Breast epithelium (tissue), 4 donors: ENCODE measurements at regions not wholly inside any gene's neighbourhood (a gene's known extent, or its start where the extent isn't known, plus 50 kb on each side); places are given as distances from the start of the nearest gene placed in this dataset.

Experiments used
- DNase-seq, 2 donors: peaks; one replicate each; pipeline ENCODE4 v3.0.0-alpha.2; 2019; ENCODE audit warnings: low spot score in 2 of 2
- H3K27ac ChIP-seq, 2 donors: fragments of 200-600 bp; sonication (generic) in 1 of 2; one replicate each; pipeline ENCODE4 v1.5.1; 2016 to 2019; ENCODE audit warnings: mild to moderate bottlenecking in 1 of 2
- H3K27me3 ChIP-seq, 2 donors: fragments of 200-600 bp; sonication (generic) in 1 of 2; one replicate each; pipeline versions ENCODE4 v1.5.1 to v1.6.0; 2017 to 2019; ENCODE audit warnings: control low read depth in 1 of 2, mild to moderate bottlenecking in 1 of 2
- H3K36me3 ChIP-seq: fragments of 200-600 bp; one replicate; pipeline ENCODE4 v1.5.1; 2019
- H3K4me1 ChIP-seq, 2 donors: fragments of 200-600 bp; sonication (generic); one replicate each; pipeline ENCODE4 v1.5.1; 2016 to 2019; ENCODE audit warnings: control low read depth in 1 of 2
- H3K4me3 ChIP-seq, 3 donors: fragments of 200-600 bp; sonication (generic); 1 replicate in 2 of 3; 2 replicates in 1 of 3; pipeline ENCODE4 v1.5.1; 2016 to 2019; ENCODE audit warnings: mild to moderate bottlenecking in 3 of 3, moderate library complexity in 2 of 3
- H3K9me3 ChIP-seq, 2 donors: fragments of 200-600 bp; sonication (generic) in 1 of 2; one replicate each; pipeline ENCODE4 v1.5.1; 2016 to 2019; ENCODE audit warnings: control low read depth in 1 of 2
- CTCF ChIP-seq, 3 donors: fragments of 450-650 bp; IDR thresholded peaks; one replicate each; pipeline ENCODE4 v1.5.1; 2016 to 2017; ENCODE audit warnings: antibody characterized with exemption in 3 of 3, mild to moderate bottlenecking in 3 of 3, moderate library complexity in 3 of 3
- POLR2A ChIP-seq: fragments of 450-650 bp; IDR thresholded peaks from one replicate; pipeline ENCODE4 v1.6.1; 2016; ENCODE audit warnings: antibody characterized with exemption, mild to moderate bottlenecking, moderate library complexity
- POLR2AphosphoS5 ChIP-seq, 3 donors: sonication (generic); formaldehyde crosslinking; IDR thresholded peaks; one replicate each; pipeline ENCODE4 v1.6.1; 2017; ENCODE audit warnings: antibody characterized with exemption in 3 of 3
- intact Hi-C: fragments of 100-400 bp; cut with DNase I; formaldehyde crosslinking; loops from one replicate; pipeline ENCODE4 v1.15.1; 2023; ENCODE audit warnings: low total_unique reads

DNA sequence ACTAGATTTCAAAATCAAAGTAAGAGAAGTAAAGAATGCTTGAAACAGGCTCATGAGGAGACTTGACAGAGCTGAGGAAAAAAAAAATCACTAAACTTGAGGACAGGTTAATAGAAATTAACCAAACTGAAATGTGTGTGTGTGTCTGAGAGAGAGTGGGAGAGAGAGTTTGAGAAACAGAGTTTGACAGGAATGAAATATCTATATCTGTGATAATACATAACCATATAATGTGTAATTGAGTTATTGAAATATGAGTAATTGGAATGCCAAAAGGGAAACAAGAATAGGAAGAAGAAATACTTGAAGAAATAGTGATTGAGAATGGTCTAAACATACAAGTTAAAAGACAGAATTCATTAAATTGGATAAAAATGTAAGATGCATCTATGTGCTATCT is 268.0 kb upstream of the CHRM2 start:
- Histone ChIP-seq H3K27ac (no peak overlapping the region), H3K4me3 (no peak overlapping the region), H3K27me3 (no peaks in the 10 kb centered on the region), H3K36me3 (no peaks in the 10 kb centered on the region), H3K9me3 (peaks cover 0 to 12% of the 10 kb centered on the region in 2 donors), H3K4me1 (no peaks in the 10 kb centered on the region)
- DNase-seq, result no peak
- TF ChIP-seq POLR2AphosphoS5 (IDR thresholded peaks at IDR 0.05) (no peak), CTCF (IDR thresholded peaks at IDR 0.05) (no peak), POLR2A (no peak)
- intact Hi-C loops, result no loop called here

DNA sequence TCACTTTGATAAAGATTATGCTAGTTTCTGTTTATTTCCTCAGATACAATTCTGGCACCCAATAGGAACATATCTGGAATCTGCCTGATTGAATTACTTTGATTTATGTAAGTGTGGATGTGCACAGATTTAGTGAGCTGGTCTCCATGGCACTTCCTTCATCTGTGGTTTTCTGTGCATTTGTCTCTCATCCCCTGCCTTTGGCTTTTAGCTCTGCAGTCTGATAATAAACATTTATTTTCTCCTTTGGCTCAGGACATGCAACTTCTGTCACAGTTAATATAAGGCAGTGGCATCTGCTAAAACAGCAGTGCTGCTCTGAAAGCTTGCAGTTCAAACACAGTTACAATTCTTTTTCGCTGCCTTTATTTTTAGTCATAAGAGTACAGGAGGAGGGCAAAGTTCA is 273.7 kb upstream of the CHRM2 start:
- H3K9me3 ChIP-seq, result no peaks in the 10 kb centered on the region
- no peaks in the 10 kb centered on the region for H3K36me3 ChIP-seq
- H3K4me1 ChIP-seq, result no peaks in the 10 kb centered on the region
- no peak overlapping the region for H3K4me3 ChIP-seq
- DNase-seq, result no peak
- TF ChIP-seq POLR2A (no peak), CTCF (IDR thresholded peaks at IDR 0.05) (no peak), POLR2AphosphoS5 (IDR thresholded peaks at IDR 0.05) (no peak)
- no peaks in the 10 kb centered on the region for H3K27me3 ChIP-seq
- no peak overlapping the region for H3K27ac ChIP-seq
- intact Hi-C loops, result no loop called here

- intact Hi-C loops, result no loop called here
Observed at GRCh38 chr7:136588216-136588615, 280.2 kb upstream of the CHRM2 start.

GRCh38 chr7:136585954-136586670 is 282.3 kb upstream of the CHRM2 start:
- Histone ChIP-seq H3K4me1 (no peaks in the 10 kb centered on the region), H3K36me3 (no peaks in the 10 kb centered on the region), H3K9me3 (no peaks in the 10 kb centered on the region), H3K27me3 (no peaks in the 10 kb centered on the region), H3K27ac (no peak overlapping the region), H3K4me3 (no peak overlapping the region)
- no peak for DNase-seq
- TF ChIP-seq POLR2A, result no peak
- no peak for TF ChIP-seq POLR2AphosphoS5 (IDR thresholded peaks at IDR 0.05)
- no peak for TF ChIP-seq CTCF (IDR thresholded peaks at IDR 0.05)
- intact Hi-C loops, result no loop called here

More at GRCh38 chr7:136588216-136588615, 280.2 kb upstream of the CHRM2 start:
- no peaks in the 10 kb centered on the region for H3K36me3 ChIP-seq
- no peak overlapping the region for H3K27ac ChIP-seq
- no peaks in the 10 kb centered on the region for H3K27me3 ChIP-seq
- no peak overlapping the region for H3K4me3 ChIP-seq
- no peaks in the 10 kb centered on the region for H3K4me1 ChIP-seq
- no peak for DNase-seq
- H3K9me3 ChIP-seq, result no peaks in the 10 kb centered on the region
- TF ChIP-seq POLR2AphosphoS5 (IDR thresholded peaks at IDR 0.05) (no peak), CTCF (IDR thresholded peaks at IDR 0.05) (no peak), POLR2A (no peak)

- DNase-seq, result no peak
- no peaks in the 10 kb centered on the region for H3K36me3 ChIP-seq
- no peak overlapping the region for H3K27ac ChIP-seq
- H3K4me1 ChIP-seq, result no peaks in the 10 kb centered on the region
- H3K4me3 ChIP-seq, result no peak overlapping the region
- intact Hi-C loops, result no loop called here
- H3K9me3 ChIP-seq, result no peaks in the 10 kb centered on the region
- no peak for TF ChIP-seq POLR2AphosphoS5 (IDR thresholded peaks at IDR 0.05)
- TF ChIP-seq POLR2A, result no peak
- no peak for TF ChIP-seq CTCF (IDR thresholded peaks at IDR 0.05)
- H3K27me3 ChIP-seq, result no peaks in the 10 kb centered on the region
Observed at GRCh38 chr7:136566491-136566890, 302.0 kb upstream of the CHRM2 start.
